Endothelial cell of umbilical vein (primary cell): ENCODE measurements at regions not wholly inside any gene's neighbourhood (a gene's known extent, or its start where the extent isn't known, plus 50 kb on each side); places are given as distances from the start of the nearest gene placed in this dataset.

Experiments
- BruUV-seq: library from RNA; stranded (reverse); fragments of 400-500 nt; replicated peaks from 2 replicates; lab custom pipeline; 2021; lab: Mats Ljungman, UMichigan
- CTCF ChIA-PET: fragments of 300-600, 350-600 bp; sonication (Branson Sonifier 250); formaldehyde crosslinking; loops from one replicate; lab custom pipeline; 2021; ENCODE audit warnings: antibody characterized with exemption, inconsistent platforms; lab: Charles Lee
- POLR2A ChIA-PET: fragments of 300-600, 350-600 bp; sonication (Branson Sonifier 250); formaldehyde crosslinking; loops from one replicate; lab custom pipeline; 2021; ENCODE audit warnings: antibody characterized with exemption, inconsistent platforms; lab: Charles Lee
- DNase-seq: peaks from one replicate; pipeline ENCODE4 v3.0.0-alpha.2; 2011; ENCODE audit warnings: low read depth, low spot score
- FAIRE-seq: peaks from 2 replicates; lab custom pipeline; 2011; peaks lifted over from hg19 to GRCh38; lab: Jason Lieb, UNC
- H2AFZ ChIP-seq: 2 replicates; pipeline ENCODE4 v1.6.0; 2012; ENCODE audit warnings: low read depth, low read length, control low read depth, inconsistent platforms
- H3K27ac ChIP-seq: 2 replicates; pipeline ENCODE4 v1.5.1; 2011; ENCODE audit warnings: low read depth, mild to moderate bottlenecking, control low read depth, low read length, moderate library complexity; ENCODE audit not compliant: insufficient read depth
- H3K27me3 ChIP-seq, 2 experiments: 2 replicates each; pipeline versions ENCODE4 v1.6.0 to v1.6.1; 2011; ENCODE audit warnings: low read length in 2 of 2, mixed read lengths in 1 of 2; ENCODE audit not compliant: control insufficient read depth in 2 of 2, insufficient read depth in 2 of 2
- H3K36me3 ChIP-seq, 2 experiments: 2 replicates in 1 of 2; 3 replicates in 1 of 2; pipeline ENCODE4 v1.5.1; 2011; ENCODE audit warnings: low read length in 2 of 2, mild to moderate bottlenecking in 1 of 2, moderate library complexity in 1 of 2; ENCODE audit not compliant: control insufficient read depth in 2 of 2, insufficient read depth in 2 of 2; ENCODE audit errors: extremely low read depth in 1 of 2
- H3K4me1 ChIP-seq: 3 replicates; pipeline ENCODE4 v1.5.1; 2011; ENCODE audit warnings: mild to moderate bottlenecking, low read length; ENCODE audit not compliant: control insufficient read depth, insufficient read depth; ENCODE audit errors: extremely low read depth
- H3K4me2 ChIP-seq: 2 replicates; pipeline ENCODE4 v1.6.1; 2011; ENCODE audit warnings: low read length, control low read depth, mixed read lengths; ENCODE audit not compliant: insufficient read depth
- H3K4me3 ChIP-seq, 3 experiments: fragments of 200-600 bp in 1 of 3; sonication (generic), shearing (Covaris generic) in 1 of 3; replicated peaks in 1 of 3; 2 replicates each; pipeline ENCODE4 v1.5.1; 2011 to 2016; ENCODE audit warnings: control low read depth in 3 of 3, low read length in 3 of 3, mild to moderate bottlenecking in 2 of 3, inconsistent platforms in 1 of 3, low read depth in 1 of 3, moderate library complexity in 1 of 3; ENCODE audit not compliant: insufficient read depth in 1 of 3
- H3K79me2 ChIP-seq: 2 replicates; pipeline ENCODE4 v1.6.0; 2012; ENCODE audit warnings: low read length, inconsistent platforms; ENCODE audit not compliant: control insufficient read depth, insufficient read depth
- H3K9ac ChIP-seq: replicated peaks from 2 replicates; pipeline ENCODE3; 2011; ENCODE audit warnings: low read length, control low read depth; ENCODE audit not compliant: insufficient read depth; ENCODE audit errors: extremely low read depth
- H3K9me1 ChIP-seq: replicated peaks from 3 replicates; pipeline ENCODE4 v1.6.0; 2011; ENCODE audit warnings: mild to moderate bottlenecking, low read length; ENCODE audit not compliant: control insufficient read depth, insufficient read depth; ENCODE audit errors: extremely low read depth
- H3K9me3 ChIP-seq: replicated peaks from 2 replicates; pipeline ENCODE4 v1.5.1; 2012; ENCODE audit warnings: low read length, inconsistent platforms; ENCODE audit not compliant: control insufficient read depth, insufficient read depth
- H4K20me1 ChIP-seq: replicated peaks from 2 replicates; pipeline ENCODE3; 2011; ENCODE audit warnings: mild to moderate bottlenecking, low read length; ENCODE audit not compliant: control insufficient read depth, insufficient read depth; ENCODE audit errors: extremely low read depth
- CTCF ChIP-seq, 2 donors: IDR thresholded peaks; 1 replicate in 1 of 2; 2 replicates in 1 of 2; pipeline ENCODE4 v1.5.1; 2011; ENCODE audit warnings: low read length in 2 of 2, mild to moderate bottlenecking in 2 of 2, moderate library complexity in 2 of 2, control low read depth in 1 of 2, inconsistent platforms in 1 of 2, low read depth in 1 of 2; ENCODE audit not compliant: insufficient read depth in 1 of 2; ENCODE audit errors: extremely low read depth in 1 of 2
- EZH2 ChIP-seq: IDR thresholded peaks from 2 replicates; pipeline ENCODE4 v1.6.1; 2012; ENCODE audit warnings: borderline replicate concordance, low read depth, mild to moderate bottlenecking, moderate library complexity, low read length, inconsistent platforms; ENCODE audit not compliant: severe bottlenecking
- FOS ChIP-seq: IDR thresholded peaks from 2 replicates; pipeline ENCODE4 v1.6.1; 2011; ENCODE audit warnings: mild to moderate bottlenecking, low read length, moderate library complexity, borderline replicate concordance; ENCODE audit not compliant: insufficient read depth
- GATA2 ChIP-seq: IDR thresholded peaks from 2 replicates; pipeline ENCODE4 v1.7.0; 2011; ENCODE audit warnings: low read depth, mild to moderate bottlenecking, moderate library complexity, mixed read lengths, low read length; ENCODE audit not compliant: insufficient read length, insufficient read depth
- JUN ChIP-seq: IDR thresholded peaks from 2 replicates; pipeline ENCODE4 v1.6.1; 2011; ENCODE audit warnings: borderline replicate concordance, low read depth; ENCODE audit not compliant: insufficient read length, insufficient read depth
- MAX ChIP-seq: IDR thresholded peaks from 2 replicates; pipeline ENCODE4 v1.6.1; 2011; ENCODE audit not compliant: insufficient read depth, insufficient read length
- MYC ChIP-seq: IDR thresholded peaks from one replicate; pipeline ENCODE4 v1.6.1; 2011; ENCODE audit warnings: mild to moderate bottlenecking, low read depth, low read length
- POLR2A ChIP-seq: IDR thresholded peaks from 2 replicates; pipeline ENCODE4 v1.6.1; 2012; ENCODE audit warnings: low read depth, mild to moderate bottlenecking, control low read depth, low read length
- POLR2AphosphoS5 ChIP-seq: IDR thresholded peaks from 2 replicates; pipeline ENCODE4 v1.6.1; 2012; ENCODE audit warnings: low read depth, mild to moderate bottlenecking, control low read depth, low read length, moderate library complexity; ENCODE audit not compliant: insufficient read depth
- dilution Hi-C: fragments of 300-500 bp; cut with MboI; formaldehyde crosslinking; loops from one replicate; pipeline ENCODE4 v1.15.0; 2019; ENCODE audit warnings: low sequenced_read_pairs; ENCODE audit not compliant: extremely low pct_ligation_motif_present
- intact Hi-C: fragments of 100-400 bp; cut with micrococcal nuclease; formaldehyde crosslinking; loops from one replicate; pipeline ENCODE4 v1.10.0; 2022

GRCh38 chr15:87528873-87529272 lies 727.7 kb downstream of the NTRK3 start:
- dilution Hi-C loops, result no loop called here
- H3K27me3 ChIP-seq, result no peaks in the 10 kb centered on the region
- no peaks in the 10 kb centered on the region for H3K36me3 ChIP-seq
- no peak for DNase-seq
- no TSS peak for BruUV-seq
- H3K9me1 ChIP-seq, result no peaks in the 10 kb centered on the region
- H4K20me1 ChIP-seq, result no peaks in the 10 kb centered on the region
- no peak for FAIRE-seq
- no peak overlapping the region for H3K4me3 ChIP-seq
- CTCF ChIA-PET, result no interaction called here
- H3K9ac ChIP-seq, result no peak overlapping the region
- intact Hi-C loops, result no loop called here
- no peak overlapping the region for H3K27ac ChIP-seq
- H3K4me1 ChIP-seq, result no peaks in the 10 kb centered on the region
- POLR2A ChIA-PET, result no interaction called here
- no peaks in the 10 kb centered on the region for H3K79me2 ChIP-seq
- H3K4me2 ChIP-seq, result no peak overlapping the region
- TF ChIP-seq POLR2AphosphoS5 (no peak), CTCF (IDR thresholded peaks at IDR 0.05; ENCODE audit: extremely low read depth in 1 of 2, insufficient read depth in 1 of 2, low read depth in 1 of 2, low read length in 2 of 2) (no peak), MYC (no peak), EZH2 (no peak), MAX (no peak), JUN (no peak), GATA2 (no peak), FOS (no peak), POLR2A (no peak)
- no peaks in the 10 kb centered on the region for H3K9me3 ChIP-seq
- no peak overlapping the region for H2AFZ ChIP-seq
